ENCODE measurements at regions not wholly inside any gene's neighbourhood (a gene's known extent, or its start where the extent isn't known, plus 50 kb on each side); places are given as distances from the start of the nearest gene placed in this dataset.

GRCh38 chr2:30367232-30368070 lies 79.6 kb upstream of the LCLAT1 start:
- Histone ChIP-seq H3K27ac (no peak overlapping the region), H2AFZ (no peak overlapping the region), H3K27me3 (ENCODE audit: control insufficient read depth, insufficient read depth, low read length) (no peaks in the 10 kb centered on the region), H3K79me2 (no peaks in the 10 kb centered on the region), H3K9ac (no peak overlapping the region), H3K4me3 (ENCODE audit: low read depth, low read length) (no peak overlapping the region), H3K4me1 (peaks cover 4% of the 10 kb centered on the region), H3K36me3 (ENCODE audit: control insufficient read depth, insufficient read depth, low read length) (no peaks in the 10 kb centered on the region), H3K9me3 (ENCODE audit: control insufficient read depth, low read length) (no peaks in the 10 kb centered on the region), H3K4me2 (ENCODE audit: low read length) (no peak overlapping the region)
- TF ChIP-seq CTCF (IDR thresholded peaks at IDR 0.05) = no peak

- Histone ChIP-seq H3K9me3 (ENCODE audit: control insufficient read depth, low read length) (no peaks in the 10 kb centered on the region), H3K9ac (no peak overlapping the region), H3K79me2 (no peaks in the 10 kb centered on the region), H3K4me3 (ENCODE audit: low read depth, low read length) (no peak overlapping the region), H3K4me1 (no peaks in the 10 kb centered on the region), H2AFZ (no peak overlapping the region), H3K4me2 (ENCODE audit: low read length) (no peak overlapping the region), H3K27me3 (ENCODE audit: control insufficient read depth, insufficient read depth, low read length) (no peaks in the 10 kb centered on the region), H3K36me3 (ENCODE audit: control insufficient read depth, insufficient read depth, low read length) (no peaks in the 10 kb centered on the region), H3K27ac (no peak overlapping the region)
- no peak for TF ChIP-seq CTCF (IDR thresholded peaks at IDR 0.05)
Measured at GRCh38 chr2:30368258-30368657, 78.8 kb upstream of the LCLAT1 start.

GRCh38 chr2:30371028-30371689 lies 75.9 kb upstream of the LCLAT1 start:
- Histone ChIP-seq H3K27ac (no peak overlapping the region), H3K27me3 (ENCODE audit: control insufficient read depth, insufficient read depth, low read length) (no peaks in the 10 kb centered on the region), H3K36me3 (ENCODE audit: control insufficient read depth, insufficient read depth, low read length) (no peaks in the 10 kb centered on the region), H3K4me2 (ENCODE audit: low read length) (no peak overlapping the region), H2AFZ (no peak overlapping the region), H3K9ac (no peak overlapping the region), H3K4me3 (ENCODE audit: low read depth, low read length) (no peak overlapping the region), H3K9me3 (ENCODE audit: control insufficient read depth, low read length) (no peaks in the 10 kb centered on the region), H3K79me2 (no peaks in the 10 kb centered on the region), H3K4me1 (no peaks in the 10 kb centered on the region)
- no peak for TF ChIP-seq CTCF (IDR thresholded peaks at IDR 0.05)

GRCh38 chr2:30371772-30372373 lies 75.2 kb upstream of the LCLAT1 start:
- Histone ChIP-seq H2AFZ (no peak overlapping the region), H3K4me1 (no peaks in the 10 kb centered on the region), H3K9ac (no peak overlapping the region), H3K4me2 (ENCODE audit: low read length) (no peak overlapping the region), H3K9me3 (ENCODE audit: control insufficient read depth, low read length) (no peaks in the 10 kb centered on the region), H3K4me3 (ENCODE audit: low read depth, low read length) (no peak overlapping the region), H3K27ac (no peak overlapping the region), H3K27me3 (ENCODE audit: control insufficient read depth, insufficient read depth, low read length) (no peaks in the 10 kb centered on the region), H3K79me2 (no peaks in the 10 kb centered on the region), H3K36me3 (ENCODE audit: control insufficient read depth, insufficient read depth, low read length) (no peaks in the 10 kb centered on the region)
- TF ChIP-seq CTCF (IDR thresholded peaks at IDR 0.05) = no peak
